ENCODE measurements at regions not wholly inside any gene's neighbourhood (a gene's known extent, or its start where the extent isn't known, plus 50 kb on each side); places are given as distances from the start of the nearest gene placed in this dataset.

DNA sequence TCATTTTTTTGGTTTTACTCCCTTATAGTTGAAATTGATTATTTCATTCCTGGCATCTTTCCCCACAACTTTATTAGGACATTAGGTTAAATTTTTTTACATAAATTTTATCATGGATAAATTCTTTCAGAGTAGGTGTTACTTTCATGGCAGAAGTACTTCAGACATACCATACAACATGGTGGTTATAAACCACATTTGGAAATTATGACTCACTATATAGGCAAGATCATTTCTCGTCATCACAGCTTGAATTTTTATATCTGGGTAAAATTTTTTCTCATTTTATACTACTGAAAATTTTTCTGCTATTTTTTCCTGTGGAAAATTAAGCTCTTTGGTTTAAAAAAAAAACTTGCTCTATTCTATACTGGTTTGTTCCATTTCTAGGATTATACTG is 111.9 kb upstream of the COL5A2 start:
- TF ChIP-seq, protein P1, sequence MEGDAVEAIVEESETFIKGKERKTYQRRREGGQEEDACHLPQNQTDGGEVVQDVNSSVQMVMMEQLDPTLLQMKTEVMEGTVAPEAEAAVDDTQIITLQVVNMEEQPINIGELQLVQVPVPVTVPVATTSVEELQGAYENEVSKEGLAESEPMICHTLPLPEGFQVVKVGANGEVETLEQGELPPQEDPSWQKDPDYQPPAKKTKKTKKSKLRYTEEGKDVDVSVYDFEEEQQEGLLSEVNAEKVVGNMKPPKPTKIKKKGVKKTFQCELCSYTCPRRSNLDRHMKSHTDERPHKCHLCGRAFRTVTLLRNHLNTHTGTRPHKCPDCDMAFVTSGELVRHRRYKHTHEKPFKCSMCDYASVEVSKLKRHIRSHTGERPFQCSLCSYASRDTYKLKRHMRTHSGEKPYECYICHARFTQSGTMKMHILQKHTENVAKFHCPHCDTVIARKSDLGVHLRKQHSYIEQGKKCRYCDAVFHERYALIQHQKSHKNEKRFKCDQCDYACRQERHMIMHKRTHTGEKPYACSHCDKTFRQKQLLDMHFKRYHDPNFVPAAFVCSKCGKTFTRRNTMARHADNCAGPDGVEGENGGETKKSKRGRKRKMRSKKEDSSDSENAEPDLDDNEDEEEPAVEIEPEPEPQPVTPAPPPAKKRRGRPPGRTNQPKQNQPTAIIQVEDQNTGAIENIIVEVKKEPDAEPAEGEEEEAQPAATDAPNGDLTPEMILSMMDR (IDR thresholded peaks at IDR 0.05) = no peak
- TF ChIP-seq POLR2AphosphoS5 (IDR thresholded peaks at IDR 0.05) = no peak
- no peak for TF ChIP-seq EP300 (IDR thresholded peaks at IDR 0.05)
